ENCODE measurements at regions not wholly inside any gene's neighbourhood (a gene's known extent, or its start where the extent isn't known, plus 50 kb on each side); places are given as distances from the start of the nearest gene placed in this dataset.

DNA sequence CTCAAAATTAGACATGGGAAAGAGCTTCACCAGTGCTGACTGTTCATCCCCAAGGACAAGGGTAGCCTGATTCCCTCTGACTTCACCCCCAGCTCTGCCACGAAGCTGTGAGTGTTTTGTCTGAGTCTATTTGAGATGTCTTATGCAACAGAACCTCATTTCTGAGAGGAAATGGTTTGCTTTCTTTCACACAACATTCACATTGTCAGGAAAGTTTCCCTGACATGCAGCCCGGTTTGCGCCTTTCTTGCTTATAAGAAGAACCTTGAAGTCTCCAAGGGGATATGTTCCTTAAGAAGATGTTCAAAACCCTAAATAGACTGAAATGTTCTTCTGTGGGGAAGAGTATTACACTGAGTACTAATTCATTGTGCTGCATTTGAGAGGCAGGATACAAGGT is 300.5 kb upstream of the CCL2 start:
- TF ChIP-seq POLR2A (IDR thresholded peaks at IDR 0.05), result no peak
- TF ChIP-seq, protein P1, sequence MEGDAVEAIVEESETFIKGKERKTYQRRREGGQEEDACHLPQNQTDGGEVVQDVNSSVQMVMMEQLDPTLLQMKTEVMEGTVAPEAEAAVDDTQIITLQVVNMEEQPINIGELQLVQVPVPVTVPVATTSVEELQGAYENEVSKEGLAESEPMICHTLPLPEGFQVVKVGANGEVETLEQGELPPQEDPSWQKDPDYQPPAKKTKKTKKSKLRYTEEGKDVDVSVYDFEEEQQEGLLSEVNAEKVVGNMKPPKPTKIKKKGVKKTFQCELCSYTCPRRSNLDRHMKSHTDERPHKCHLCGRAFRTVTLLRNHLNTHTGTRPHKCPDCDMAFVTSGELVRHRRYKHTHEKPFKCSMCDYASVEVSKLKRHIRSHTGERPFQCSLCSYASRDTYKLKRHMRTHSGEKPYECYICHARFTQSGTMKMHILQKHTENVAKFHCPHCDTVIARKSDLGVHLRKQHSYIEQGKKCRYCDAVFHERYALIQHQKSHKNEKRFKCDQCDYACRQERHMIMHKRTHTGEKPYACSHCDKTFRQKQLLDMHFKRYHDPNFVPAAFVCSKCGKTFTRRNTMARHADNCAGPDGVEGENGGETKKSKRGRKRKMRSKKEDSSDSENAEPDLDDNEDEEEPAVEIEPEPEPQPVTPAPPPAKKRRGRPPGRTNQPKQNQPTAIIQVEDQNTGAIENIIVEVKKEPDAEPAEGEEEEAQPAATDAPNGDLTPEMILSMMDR (IDR thresholded peaks at IDR 0.05), result no peak

Data from testis (tissue), 2 donors.